ENCODE measurements at regions not wholly inside any gene's neighbourhood (a gene's known extent, or its start where the extent isn't known, plus 50 kb on each side); places are given as distances from the start of the nearest gene placed in this dataset.

- TF ChIP-seq CTCF (conservative IDR thresholded peaks at IDR 0.05 in 1 of 2, IDR thresholded peaks at IDR 0.05 in 1 of 2; ENCODE audit: extremely low read depth in 1 of 2, insufficient read depth in 1 of 2, low read depth in 1 of 2, low read length in 2 of 2) = no peak
- no peak for TF ChIP-seq EZH2 (IDR thresholded peaks at IDR 0.05; ENCODE audit: borderline replicate concordance, low read length)
These were observed 462.2 kb downstream of the LRIG3 start for GRCh38 chr12:58458102-58458501.

All from mammary epithelial cell (primary cell).